ENCODE measurements at regions not wholly inside any gene's neighbourhood (a gene's known extent, or its start where the extent isn't known, plus 50 kb on each side); places are given as distances from the start of the nearest gene placed in this dataset.

DNA sequence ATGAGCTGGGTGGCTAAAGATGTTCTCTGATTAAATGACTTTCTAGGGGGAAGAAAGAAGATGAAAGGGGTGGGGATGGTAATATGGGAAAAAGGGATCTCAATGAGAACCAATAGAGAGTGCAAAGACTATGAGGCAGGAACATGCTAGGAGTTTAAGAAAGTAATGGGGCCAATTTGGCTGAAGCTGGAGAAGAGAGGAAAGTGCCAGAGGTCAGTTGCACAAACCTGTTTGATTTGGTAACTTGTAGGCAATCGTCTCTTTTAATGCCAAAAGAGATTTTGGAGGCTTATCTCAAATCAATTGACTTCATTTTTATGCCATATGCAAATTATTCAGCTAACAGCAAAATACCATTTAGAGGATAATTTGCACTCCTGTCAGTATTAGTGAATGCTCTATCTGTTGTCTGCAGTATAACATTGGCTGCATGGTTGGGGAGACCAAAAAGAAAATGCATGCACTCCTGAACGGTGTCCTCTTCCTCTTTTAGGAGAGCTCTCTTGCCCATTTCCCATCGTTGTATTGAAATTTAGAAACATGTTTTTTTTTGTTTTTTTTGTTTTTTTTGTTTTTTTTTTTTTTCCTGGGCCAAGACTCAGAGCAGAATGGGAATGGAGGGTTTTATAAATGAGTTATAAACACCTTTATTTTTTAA lies 193.9 kb downstream of the BTBD3 start:
- ChIA-PET CTCF (interaction anchor here (0.6 to 0.7 kb wide), 2 partner anchors 218 to 1745 kb away, joined by 3 to 4 read pairs; no protein-coding TSS in a partner anchor), POLR2A (no interaction called here)
- H3K9me3 ChIP-seq (ENCODE audit: control insufficient read depth, insufficient read depth, low read depth, low read length): no peaks in the 10 kb centered on the region
- TF ChIP-seq KLF9 (tag by site-specific recombination; IDR thresholded peaks at IDR 0.05; ENCODE audit: low read depth): no peak
- TF ChIP-seq, protein P1, sequence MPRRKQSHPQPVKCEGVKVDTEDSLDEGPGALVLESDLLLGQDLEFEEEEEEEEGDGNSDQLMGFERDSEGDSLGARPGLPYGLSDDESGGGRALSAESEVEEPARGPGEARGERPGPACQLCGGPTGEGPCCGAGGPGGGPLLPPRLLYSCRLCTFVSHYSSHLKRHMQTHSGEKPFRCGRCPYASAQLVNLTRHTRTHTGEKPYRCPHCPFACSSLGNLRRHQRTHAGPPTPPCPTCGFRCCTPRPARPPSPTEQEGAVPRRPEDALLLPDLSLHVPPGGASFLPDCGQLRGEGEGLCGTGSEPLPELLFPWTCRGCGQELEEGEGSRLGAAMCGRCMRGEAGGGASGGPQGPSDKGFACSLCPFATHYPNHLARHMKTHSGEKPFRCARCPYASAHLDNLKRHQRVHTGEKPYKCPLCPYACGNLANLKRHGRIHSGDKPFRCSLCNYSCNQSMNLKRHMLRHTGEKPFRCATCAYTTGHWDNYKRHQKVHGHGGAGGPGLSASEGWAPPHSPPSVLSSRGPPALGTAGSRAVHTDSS (tag by site-specific recombination; IDR thresholded peaks at IDR 0.05): no peak
- TF ChIP-seq ZNF549 (tag by site-specific recombination; IDR thresholded peaks at IDR 0.05): no peak
- TF ChIP-seq ZNF548 (tag by site-specific recombination; IDR thresholded peaks at IDR 0.05): no peak
- H3K4me1 ChIP-seq (ENCODE audit: control insufficient read depth, insufficient read depth, low read length): no peaks in the 10 kb centered on the region
- H3K36me3 ChIP-seq (ENCODE audit: control insufficient read depth in 2 of 2, insufficient read depth in 1 of 2, low read length in 2 of 2): no peaks in the 10 kb centered on the region
- H3K27ac ChIP-seq (ENCODE audit: extremely low read depth, low read depth, low read length): no peak overlapping the region
- no peak overlapping the region for H3K4me3 ChIP-seq (ENCODE audit: low read depth, low read length)

- CTCF ChIA-PET: interaction anchor here (0.6 to 0.7 kb wide), 2 partner anchors 218 to 1745 kb away, joined by 3 to 4 read pairs; no protein-coding TSS in a partner anchor
- no peak for TF ChIP-seq ZNF202 (tag by site-specific recombination; IDR thresholded peaks at IDR 0.05; ENCODE audit: borderline replicate concordance)
- no peak for TF ChIP-seq ZNF114 (tag by site-specific recombination; IDR thresholded peaks at IDR 0.05)
- no peak for TF ChIP-seq ZNF558 (tag by site-specific recombination; IDR thresholded peaks at IDR 0.05)
- TF ChIP-seq ZNF768 (tag by site-specific recombination; IDR thresholded peaks at IDR 0.05): no peak
- no peak for TF ChIP-seq ZNF530 (tag by site-specific recombination; IDR thresholded peaks at IDR 0.05; ENCODE audit: low read depth)
- TF ChIP-seq, protein P2, sequence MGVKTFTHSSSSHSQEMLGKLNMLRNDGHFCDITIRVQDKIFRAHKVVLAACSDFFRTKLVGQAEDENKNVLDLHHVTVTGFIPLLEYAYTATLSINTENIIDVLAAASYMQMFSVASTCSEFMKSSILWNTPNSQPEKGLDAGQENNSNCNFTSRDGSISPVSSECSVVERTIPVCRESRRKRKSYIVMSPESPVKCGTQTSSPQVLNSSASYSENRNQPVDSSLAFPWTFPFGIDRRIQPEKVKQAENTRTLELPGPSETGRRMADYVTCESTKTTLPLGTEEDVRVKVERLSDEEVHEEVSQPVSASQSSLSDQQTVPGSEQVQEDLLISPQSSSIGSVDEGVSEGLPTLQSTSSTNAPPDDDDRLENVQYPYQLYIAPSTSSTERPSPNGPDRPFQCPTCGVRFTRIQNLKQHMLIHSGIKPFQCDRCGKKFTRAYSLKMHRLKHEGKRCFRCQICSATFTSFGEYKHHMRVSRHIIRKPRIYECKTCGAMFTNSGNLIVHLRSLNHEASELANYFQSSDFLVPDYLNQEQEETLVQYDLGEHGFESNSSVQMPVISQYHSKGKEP (tag by site-specific recombination; IDR thresholded peaks at IDR 0.05): no peak
- TF ChIP-seq ZNF843 (tag by site-specific recombination; IDR thresholded peaks at IDR 0.05): no peak
- TF ChIP-seq ZNF24 (tag by site-specific recombination; IDR thresholded peaks at IDR 0.05): no peak
- no peak for TF ChIP-seq ZNF610 (tag by site-specific recombination; IDR thresholded peaks at IDR 0.05; ENCODE audit: borderline replicate concordance)
- no peak for TF ChIP-seq PRDM10 (tag by site-specific recombination; IDR thresholded peaks at IDR 0.05)
- TF ChIP-seq ZSCAN16 (tag by site-specific recombination; IDR thresholded peaks at IDR 0.05): no peak
- TF ChIP-seq RBAK (tag by site-specific recombination; IDR thresholded peaks at IDR 0.05): no peak
- no peak for TF ChIP-seq ZNF776 (tag by site-specific recombination; IDR thresholded peaks at IDR 0.05; ENCODE audit: borderline replicate concordance)
- no peak for TF ChIP-seq FEZF1 (tag by site-specific recombination; IDR thresholded peaks at IDR 0.05)
Observed at GRCh38 chr20:12112089-12112474, 194.4 kb downstream of the BTBD3 start.

More at GRCh38 chr20:12112089-12112474, 194.4 kb downstream of the BTBD3 start:
- H3K4me3 ChIP-seq (ENCODE audit: low read depth, low read length): no peak overlapping the region
- H3K36me3 ChIP-seq (ENCODE audit: control insufficient read depth in 2 of 2, insufficient read depth in 1 of 2, low read length in 2 of 2): no peaks in the 10 kb centered on the region
- H3K27ac ChIP-seq (ENCODE audit: extremely low read depth, low read depth, low read length): no peak overlapping the region
- POLR2A ChIA-PET: no interaction called here
- H3K9me3 ChIP-seq (ENCODE audit: control insufficient read depth, insufficient read depth, low read depth, low read length): no peaks in the 10 kb centered on the region
- no peaks in the 10 kb centered on the region for H3K4me1 ChIP-seq (ENCODE audit: control insufficient read depth, insufficient read depth, low read length)
